Right atrium auricular region (tissue), 2 donors: ENCODE measurements at regions not wholly inside any gene's neighbourhood (a gene's known extent, or its start where the extent isn't known, plus 50 kb on each side); places are given as distances from the start of the nearest gene placed in this dataset.
"Not testable (repeated sequence)": the region's sequence is repeated elsewhere in the genome, so short reads cannot be mapped to it uniquely, and the experiment has no call there.

Experiments
- DNase-seq: peaks from one replicate; pipeline ENCODE4 v3.0.0-alpha.2; 2019; ENCODE audit warnings: low spot score
- H3K27ac ChIP-seq, 2 donors: fragments of 200-600 bp; sonication (generic); 1 replicate in 1 of 2; 2 replicates in 1 of 2; pipeline ENCODE4 v1.5.1; 2016 to 2019
- H3K27me3 ChIP-seq, 2 donors: fragments of 200-600 bp; sonication (generic); one replicate each; pipeline versions ENCODE4 v1.5.1 to v1.6.0; 2017 to 2019
- H3K36me3 ChIP-seq: fragments of 200-600 bp; sonication (generic); one replicate; pipeline ENCODE4 v1.5.1; 2016
- H3K4me1 ChIP-seq, 2 donors: fragments of 200-600 bp; sonication (generic); one replicate each; pipeline versions ENCODE4 v1.5.1 to v1.6.0; 2017 to 2019
- H3K4me3 ChIP-seq, 2 donors: fragments of 200-600 bp; sonication (generic); 1 replicate in 1 of 2; 2 replicates in 1 of 2; pipeline ENCODE4 v1.5.1; 2017 to 2019; ENCODE audit warnings: mild to moderate bottlenecking in 1 of 2, moderate library complexity in 1 of 2
- H3K9me3 ChIP-seq, 2 donors: fragments of 200-600 bp; sonication (generic); one replicate each; pipeline ENCODE4 v1.5.1; 2019
- CTCF ChIP-seq, 2 donors: fragments of 200-600 bp; sonication (generic); IDR thresholded peaks; one replicate each; pipeline ENCODE4 v1.5.1; 2019; ENCODE audit warnings: antibody characterized with exemption in 2 of 2

GRCh38 chr18:5021558-5021957 is 175.5 kb downstream of the AKAIN1 start:
- no peaks in the 10 kb centered on the region for H3K9me3 ChIP-seq
- H3K4me1 ChIP-seq = no peaks in the 10 kb centered on the region
- no peak overlapping the region for H3K27ac ChIP-seq
- no peak for DNase-seq
- no peaks in the 10 kb centered on the region for H3K27me3 ChIP-seq
- no peak for TF ChIP-seq CTCF (IDR thresholded peaks at IDR 0.05)
- no peaks in the 10 kb centered on the region for H3K36me3 ChIP-seq
- H3K4me3 ChIP-seq = no peak overlapping the region

GRCh38 chr18:5015213-5015612 is 181.8 kb downstream of the AKAIN1 start:
- DNase-seq = no peak
- no peaks in the 10 kb centered on the region for H3K4me1 ChIP-seq
- no peak overlapping the region for H3K4me3 ChIP-seq
- TF ChIP-seq CTCF (IDR thresholded peaks at IDR 0.05) = no peak
- H3K36me3 ChIP-seq = no peaks in the 10 kb centered on the region
- H3K27ac ChIP-seq = no peak overlapping the region
- H3K9me3 ChIP-seq = no peaks in the 10 kb centered on the region
- H3K27me3 ChIP-seq = no peaks in the 10 kb centered on the region

- not testable (repeated sequence) for DNase-seq, H3K4me1 ChIP-seq, H3K27me3 ChIP-seq, H3K27ac ChIP-seq, H3K9me3 ChIP-seq, H3K4me3 ChIP-seq, H3K36me3 ChIP-seq
These were observed 192.8 kb downstream of the AKAIN1 start for GRCh38 chr18:5004031-5004820.

GRCh38 chr18:4994710-4995109 is 202.3 kb downstream of the AKAIN1 start:
- TF ChIP-seq CTCF (IDR thresholded peaks at IDR 0.05) = no peak
- no peaks in the 10 kb centered on the region for H3K36me3 ChIP-seq
- no peak overlapping the region for H3K4me3 ChIP-seq
- no peaks in the 10 kb centered on the region for H3K9me3 ChIP-seq
- no peaks in the 10 kb centered on the region for H3K4me1 ChIP-seq
- H3K27ac ChIP-seq = no peak overlapping the region
- no peak for DNase-seq
- no peaks in the 10 kb centered on the region for H3K27me3 ChIP-seq

- Histone ChIP-seq H3K4me1 (no peaks in the 10 kb centered on the region), H3K36me3 (no peaks in the 10 kb centered on the region), H3K9me3 (no peaks in the 10 kb centered on the region), H3K4me3 (no peak overlapping the region), H3K27ac (no peak overlapping the region), H3K27me3 (no peaks in the 10 kb centered on the region)
- no peak for TF ChIP-seq CTCF (IDR thresholded peaks at IDR 0.05)
- no peak for DNase-seq
These were observed 209.3 kb downstream of the AKAIN1 start for GRCh38 chr18:4987452-4988405.

GRCh38 chr18:4986677-4987076 is 210.4 kb downstream of the AKAIN1 start:
- Histone ChIP-seq H3K27ac (no peak overlapping the region), H3K4me1 (no peaks in the 10 kb centered on the region), H3K27me3 (no peaks in the 10 kb centered on the region), H3K9me3 (peaks cover 0 to 5% of the 10 kb centered on the region in 2 donors), H3K4me3 (no peak overlapping the region), H3K36me3 (no peaks in the 10 kb centered on the region)
- no peak for DNase-seq
- no peak for TF ChIP-seq CTCF (IDR thresholded peaks at IDR 0.05)
